HG03045 (cell line): ENCODE measurements at regions not wholly inside any gene's neighbourhood (a gene's known extent, or its start where the extent isn't known, plus 50 kb on each side); places are given as distances from the start of the nearest gene placed in this dataset.

Experiments
- ATAC-seq: cut with Tn5 transposase; IDR thresholded peaks from one replicate; pipeline ENCODE4 v1.9.1; 2021; ENCODE audit warnings: mild to moderate bottlenecking, moderate library complexity; ENCODE audit not compliant: unreplicated experiment

GRCh38 chr5:145222622-145223021, 612.5 kb downstream of the PRELID2 start:
- ATAC-seq = no peak

- ATAC-seq = no peak
Measured at GRCh38 chr5:145221416-145221815, 613.7 kb downstream of the PRELID2 start.

- ATAC-seq = no peak
Measured at GRCh38 chr5:145220481-145220880, 614.7 kb downstream of the PRELID2 start.

- ATAC-seq = no peak
Measured at GRCh38 chr5:145218982-145219381, 616.2 kb downstream of the PRELID2 start.

- no peak for ATAC-seq
Measured at GRCh38 chr5:145218019-145218418, 617.1 kb downstream of the PRELID2 start.

- ATAC-seq = no peak
Measured at GRCh38 chr5:145210020-145210419, 625.1 kb downstream of the PRELID2 start.

- no peak for ATAC-seq
Measured at GRCh38 chr5:145205546-145205945, 629.6 kb downstream of the PRELID2 start.

GRCh38 chr5:145204743-145205142, 630.4 kb downstream of the PRELID2 start:
- no peak for ATAC-seq

GRCh38 chr5:145203193-145203592, 631.9 kb downstream of the PRELID2 start:
- no peak for ATAC-seq

- no peak for ATAC-seq
Measured at GRCh38 chr5:145198525-145199260, 636.4 kb downstream of the PRELID2 start.

GRCh38 chr5:145189746-145190145, 645.4 kb downstream of the PRELID2 start:
- ATAC-seq = no peak

GRCh38 chr5:145180371-145180770, 654.8 kb downstream of the PRELID2 start:
- ATAC-seq = no peak

- ATAC-seq = no peak
Measured at GRCh38 chr5:145178641-145179523, 656.3 kb downstream of the PRELID2 start.

GRCh38 chr5:145176041-145176440, 659.1 kb downstream of the PRELID2 start:
- ATAC-seq = no peak

- ATAC-seq = no peak
Measured at GRCh38 chr5:145166110-145166509, 669.0 kb downstream of the PRELID2 start.

- ATAC-seq = no peak
Measured at GRCh38 chr5:145163876-145164275, 671.3 kb downstream of the PRELID2 start.

GRCh38 chr5:145162626-145163025, 672.5 kb downstream of the PRELID2 start:
- no peak for ATAC-seq

GRCh38 chr5:145161391-145161790, 673.8 kb downstream of the PRELID2 start:
- no peak for ATAC-seq

- no peak for ATAC-seq
Measured at GRCh38 chr5:145160679-145161078, 674.5 kb downstream of the PRELID2 start.

- ATAC-seq = no peak
Measured at GRCh38 chr5:145158730-145159129, 676.4 kb downstream of the PRELID2 start.

GRCh38 chr5:145157841-145158240, 677.3 kb downstream of the PRELID2 start:
- no peak for ATAC-seq

GRCh38 chr5:145141534-145141933, 693.6 kb downstream of the PRELID2 start:
- no peak for ATAC-seq
